PC-3 (cell line): ENCODE measurements at regions not wholly inside any gene's neighbourhood (a gene's known extent, or its start where the extent isn't known, plus 50 kb on each side); places are given as distances from the start of the nearest gene placed in this dataset.

Experiments
- EZH2 ChIP-seq: fragments of 300-600 bp; sonication (generic); IDR thresholded peaks from one replicate; pipeline ENCODE4 v1.6.1; 2017; ENCODE audit warnings: antibody characterized with exemption, mild to moderate bottlenecking, low read length; ENCODE audit not compliant: unreplicated experiment
- EZH2phosphoT487 ChIP-seq: fragments of 300-600 bp; sonication (generic); IDR thresholded peaks from 2 replicates; pipeline ENCODE4 v1.6.1; 2018; ENCODE audit warnings: mild to moderate bottlenecking, antibody characterized with exemption, low read length, borderline replicate concordance
- TF ChIP-seq, protein P1 (sequence below): fragments of 300-600 bp; sonication (generic); conservative IDR thresholded peaks from 2 replicates; pipeline ENCODE4 v1.5.1; 2017; ENCODE audit warnings: antibody characterized with exemption, low read depth, mild to moderate bottlenecking, low read length

DNA sequence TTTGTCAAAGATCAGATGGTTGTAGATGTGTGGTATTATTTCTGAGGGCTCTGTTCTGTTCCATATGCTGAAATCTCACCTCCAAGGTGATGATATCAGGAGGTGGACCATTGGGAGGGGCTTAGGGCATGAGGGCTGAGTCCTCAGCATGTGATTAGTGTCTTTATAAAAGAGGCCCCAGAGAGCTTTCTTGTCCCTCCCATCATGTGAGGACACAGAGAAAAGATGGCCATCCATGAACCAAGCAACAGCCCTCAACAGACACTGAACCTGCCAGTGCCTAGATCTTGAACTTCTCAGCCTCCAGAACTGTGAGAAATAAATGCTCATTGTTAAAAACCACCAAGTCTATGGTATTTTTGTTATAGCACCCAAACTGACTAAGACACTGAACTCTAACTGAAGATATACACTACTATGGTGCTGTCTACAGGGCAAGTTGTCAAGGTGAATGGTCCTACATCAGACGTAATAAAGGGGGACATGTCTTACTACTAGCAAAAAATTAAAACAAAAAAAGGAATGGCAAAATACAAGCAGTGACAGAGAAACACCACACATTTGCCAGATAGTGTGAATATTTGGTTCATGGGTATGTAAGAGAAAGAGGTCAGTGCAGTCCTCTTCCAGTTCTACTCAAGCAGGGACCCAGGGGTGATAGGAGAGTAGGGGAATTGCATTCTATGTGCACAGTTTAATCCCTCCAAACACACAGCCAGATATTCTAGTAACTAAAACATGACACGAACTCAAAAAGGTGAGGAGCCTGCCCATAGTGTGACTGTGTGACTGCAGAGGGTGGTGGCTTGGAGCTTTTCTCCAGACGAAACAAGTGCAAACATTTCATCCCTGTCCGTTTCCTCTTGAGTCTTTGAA, 164.4 kb upstream of the MYCN start:
- TF ChIP-seq, protein P1, sequence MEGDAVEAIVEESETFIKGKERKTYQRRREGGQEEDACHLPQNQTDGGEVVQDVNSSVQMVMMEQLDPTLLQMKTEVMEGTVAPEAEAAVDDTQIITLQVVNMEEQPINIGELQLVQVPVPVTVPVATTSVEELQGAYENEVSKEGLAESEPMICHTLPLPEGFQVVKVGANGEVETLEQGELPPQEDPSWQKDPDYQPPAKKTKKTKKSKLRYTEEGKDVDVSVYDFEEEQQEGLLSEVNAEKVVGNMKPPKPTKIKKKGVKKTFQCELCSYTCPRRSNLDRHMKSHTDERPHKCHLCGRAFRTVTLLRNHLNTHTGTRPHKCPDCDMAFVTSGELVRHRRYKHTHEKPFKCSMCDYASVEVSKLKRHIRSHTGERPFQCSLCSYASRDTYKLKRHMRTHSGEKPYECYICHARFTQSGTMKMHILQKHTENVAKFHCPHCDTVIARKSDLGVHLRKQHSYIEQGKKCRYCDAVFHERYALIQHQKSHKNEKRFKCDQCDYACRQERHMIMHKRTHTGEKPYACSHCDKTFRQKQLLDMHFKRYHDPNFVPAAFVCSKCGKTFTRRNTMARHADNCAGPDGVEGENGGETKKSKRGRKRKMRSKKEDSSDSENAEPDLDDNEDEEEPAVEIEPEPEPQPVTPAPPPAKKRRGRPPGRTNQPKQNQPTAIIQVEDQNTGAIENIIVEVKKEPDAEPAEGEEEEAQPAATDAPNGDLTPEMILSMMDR = no peak
- TF ChIP-seq EZH2 (no peak), EZH2phosphoT487 (no peak)
